ENCODE measurements at regions not wholly inside any gene's neighbourhood (a gene's known extent, or its start where the extent isn't known, plus 50 kb on each side); places are given as distances from the start of the nearest gene placed in this dataset.

DNA sequence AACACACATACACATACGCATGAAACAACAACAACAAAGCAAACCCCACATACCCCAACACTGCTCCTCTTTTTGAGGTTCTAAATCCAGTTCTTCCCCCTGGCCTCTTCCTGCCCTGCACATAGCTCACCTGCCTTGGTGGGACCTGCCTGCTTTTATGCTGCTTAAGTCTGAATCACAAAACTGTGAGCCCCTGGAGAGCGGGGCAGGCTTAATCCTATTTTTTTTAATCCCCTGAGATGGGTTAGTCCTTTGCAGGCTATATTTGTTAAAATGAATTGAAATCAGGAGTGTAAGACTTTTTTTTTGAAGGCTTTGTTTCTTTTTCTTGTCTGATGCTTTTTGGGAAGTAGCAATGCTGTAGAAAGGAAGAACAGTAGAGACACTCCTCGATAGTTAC, 84.6 kb upstream of the MAX start:
- TF ChIP-seq POLR2AphosphoS5 (IDR thresholded peaks at IDR 0.05; ENCODE audit: low read depth, low read length) (no peak), POLR2A (IDR thresholded peaks at IDR 0.05; ENCODE audit: low read depth, low read length) (no peak), TAF1 (IDR thresholded peaks at IDR 0.05; ENCODE audit: borderline replicate concordance, low read depth, low read length) (no peak)
